Body of pancreas (tissue), 4 donors: ENCODE measurements at regions not wholly inside any gene's neighbourhood (a gene's known extent, or its start where the extent isn't known, plus 50 kb on each side); places are given as distances from the start of the nearest gene placed in this dataset.

ENCODE experiments used
- POLR2A ChIP-seq, 3 donors: fragments of 450-650 bp; IDR thresholded peaks; one replicate each; pipeline ENCODE4 v1.6.1; 2016; ENCODE audit warnings: antibody characterized with exemption in 3 of 3, mild to moderate bottlenecking in 2 of 3
- TF ChIP-seq, protein P1 (sequence below), 7 experiments: fragments of 450-650 bp in 4 of 7; fragments of 200-600 bp in 3 of 7; sonication (generic) in 3 of 7; IDR thresholded peaks; one replicate each; pipeline ENCODE4 v1.5.1; 2016 to 2019; ENCODE audit warnings: antibody characterized with exemption in 7 of 7

DNA sequence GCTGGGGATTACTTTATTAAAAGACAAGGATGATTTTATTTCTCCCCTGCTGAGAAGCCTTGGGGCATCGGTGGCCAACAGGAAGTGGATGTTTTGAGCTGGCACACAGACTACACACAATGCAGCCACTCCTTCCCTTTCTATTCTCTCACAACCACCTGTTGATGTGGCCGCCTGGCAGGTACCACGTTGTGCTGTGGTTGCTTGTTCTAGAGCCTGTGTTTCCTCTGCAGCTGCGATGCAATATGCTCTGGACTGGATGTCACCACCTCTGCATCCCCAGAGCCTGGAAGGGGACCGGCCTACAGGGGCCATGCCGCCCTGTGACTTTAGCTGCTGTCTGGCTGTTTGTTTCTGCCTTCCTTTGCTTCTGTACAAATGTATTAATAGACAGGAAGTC, 195.7 kb upstream of the CELF2 start:
- TF ChIP-seq, protein P1, sequence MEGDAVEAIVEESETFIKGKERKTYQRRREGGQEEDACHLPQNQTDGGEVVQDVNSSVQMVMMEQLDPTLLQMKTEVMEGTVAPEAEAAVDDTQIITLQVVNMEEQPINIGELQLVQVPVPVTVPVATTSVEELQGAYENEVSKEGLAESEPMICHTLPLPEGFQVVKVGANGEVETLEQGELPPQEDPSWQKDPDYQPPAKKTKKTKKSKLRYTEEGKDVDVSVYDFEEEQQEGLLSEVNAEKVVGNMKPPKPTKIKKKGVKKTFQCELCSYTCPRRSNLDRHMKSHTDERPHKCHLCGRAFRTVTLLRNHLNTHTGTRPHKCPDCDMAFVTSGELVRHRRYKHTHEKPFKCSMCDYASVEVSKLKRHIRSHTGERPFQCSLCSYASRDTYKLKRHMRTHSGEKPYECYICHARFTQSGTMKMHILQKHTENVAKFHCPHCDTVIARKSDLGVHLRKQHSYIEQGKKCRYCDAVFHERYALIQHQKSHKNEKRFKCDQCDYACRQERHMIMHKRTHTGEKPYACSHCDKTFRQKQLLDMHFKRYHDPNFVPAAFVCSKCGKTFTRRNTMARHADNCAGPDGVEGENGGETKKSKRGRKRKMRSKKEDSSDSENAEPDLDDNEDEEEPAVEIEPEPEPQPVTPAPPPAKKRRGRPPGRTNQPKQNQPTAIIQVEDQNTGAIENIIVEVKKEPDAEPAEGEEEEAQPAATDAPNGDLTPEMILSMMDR (IDR thresholded peaks at IDR 0.05), result no peak
- TF ChIP-seq POLR2A (IDR thresholded peaks at IDR 0.05), result no peak
